VCaP (cell line): ENCODE measurements at regions not wholly inside any gene's neighbourhood (a gene's known extent, or its start where the extent isn't known, plus 50 kb on each side); places are given as distances from the start of the nearest gene placed in this dataset.
"Not testable (repeated sequence)": the region's sequence is repeated elsewhere in the genome, so short reads cannot be mapped to it uniquely, and the experiment has no call there.

Experiments
- H3K27ac ChIP-seq: fragments of 450-650 bp; 2 replicates; pipeline ENCODE4 v1.5.1; 2017
- CTCF ChIP-seq: fragments of 450-650 bp; conservative IDR thresholded peaks from 2 replicates; pipeline ENCODE4 v1.5.1; 2017; ENCODE audit warnings: mild to moderate bottlenecking, moderate library complexity

GRCh38 chr4:103853627-103854026, 133.8 kb upstream of the TACR3 start:
- no peak overlapping the region for H3K27ac ChIP-seq

GRCh38 chr4:103853146-103853545, 133.4 kb upstream of the TACR3 start:
- H3K27ac ChIP-seq = no peak overlapping the region

More at GRCh38 chr4:103853627-103854026, 133.8 kb upstream of the TACR3 start:
- no peak for TF ChIP-seq CTCF

GRCh38 chr4:103845075-103845474, 125.3 kb upstream of the TACR3 start:
- TF ChIP-seq CTCF = no peak
- no peak overlapping the region for H3K27ac ChIP-seq

More at GRCh38 chr4:103853146-103853545, 133.4 kb upstream of the TACR3 start:
- no peak for TF ChIP-seq CTCF

- no peak for TF ChIP-seq CTCF
- H3K27ac ChIP-seq = no peak overlapping the region
These were observed 123.0 kb upstream of the TACR3 start for GRCh38 chr4:103842637-103843239.

GRCh38 chr4:103842076-103842475, 122.3 kb upstream of the TACR3 start:
- TF ChIP-seq CTCF = no peak
- no peak overlapping the region for H3K27ac ChIP-seq

- not testable (repeated sequence) for H3K27ac ChIP-seq
These were observed 90.5 kb upstream of the TACR3 start for GRCh38 chr4:103810308-103810707.

- peak; percentile 26; the same call in 1 of the 2 replicates for TF ChIP-seq CTCF
These were observed 83.0 kb upstream of the TACR3 start for GRCh38 chr4:103802766-103803165.

GRCh38 chr4:103787057-103787456, 67.3 kb upstream of the TACR3 start:
- H3K27ac ChIP-seq = no peak overlapping the region
- TF ChIP-seq CTCF = no peak

More at GRCh38 chr4:103802766-103803165, 83.0 kb upstream of the TACR3 start:
- H3K27ac ChIP-seq = no peak overlapping the region
